ENCODE measurements at regions not wholly inside any gene's neighbourhood (a gene's known extent, or its start where the extent isn't known, plus 50 kb on each side); places are given as distances from the start of the nearest gene placed in this dataset.
A peak's percentile ranks its signal among the peaks of the same experiment; 100 is the strongest.
"Not testable (repeated sequence)": the region's sequence is repeated elsewhere in the genome, so short reads cannot be mapped to it uniquely, and the experiment has no call there.

- no peaks in the 10 kb centered on the region for H3K27me3 ChIP-seq (ENCODE audit: control insufficient read depth, insufficient read depth, low read length)
- no peak overlapping the region for H3K4me3 ChIP-seq (ENCODE audit: low read depth, low read length)
- H3K9me3 ChIP-seq (ENCODE audit: control insufficient read depth, insufficient read depth, low read length), result no peaks in the 10 kb centered on the region
- H3K27ac ChIP-seq (ENCODE audit: low read depth, low read length), result no peak overlapping the region
- ChIA-PET POLR2A (no interaction called here), CTCF (no interaction called here)
- TF ChIP-seq, protein P1, sequence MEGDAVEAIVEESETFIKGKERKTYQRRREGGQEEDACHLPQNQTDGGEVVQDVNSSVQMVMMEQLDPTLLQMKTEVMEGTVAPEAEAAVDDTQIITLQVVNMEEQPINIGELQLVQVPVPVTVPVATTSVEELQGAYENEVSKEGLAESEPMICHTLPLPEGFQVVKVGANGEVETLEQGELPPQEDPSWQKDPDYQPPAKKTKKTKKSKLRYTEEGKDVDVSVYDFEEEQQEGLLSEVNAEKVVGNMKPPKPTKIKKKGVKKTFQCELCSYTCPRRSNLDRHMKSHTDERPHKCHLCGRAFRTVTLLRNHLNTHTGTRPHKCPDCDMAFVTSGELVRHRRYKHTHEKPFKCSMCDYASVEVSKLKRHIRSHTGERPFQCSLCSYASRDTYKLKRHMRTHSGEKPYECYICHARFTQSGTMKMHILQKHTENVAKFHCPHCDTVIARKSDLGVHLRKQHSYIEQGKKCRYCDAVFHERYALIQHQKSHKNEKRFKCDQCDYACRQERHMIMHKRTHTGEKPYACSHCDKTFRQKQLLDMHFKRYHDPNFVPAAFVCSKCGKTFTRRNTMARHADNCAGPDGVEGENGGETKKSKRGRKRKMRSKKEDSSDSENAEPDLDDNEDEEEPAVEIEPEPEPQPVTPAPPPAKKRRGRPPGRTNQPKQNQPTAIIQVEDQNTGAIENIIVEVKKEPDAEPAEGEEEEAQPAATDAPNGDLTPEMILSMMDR (IDR thresholded peaks at IDR 0.05; ENCODE audit: low read depth, low read length), result no peak
- DNase-seq (ENCODE audit: low read depth, low spot score), result no peak
Observed at GRCh38 chr2:223294756-223295155, 242.8 kb downstream of the KCNE4 start.

GRCh38 chr2:223297788-223298187, 245.8 kb downstream of the KCNE4 start:
- CTCF ChIA-PET, result no interaction called here
- POLR2A ChIA-PET, result no interaction called here

GRCh38 chr2:223298329-223298728, 246.3 kb downstream of the KCNE4 start:
- CTCF ChIA-PET; DNase-seq (ENCODE audit: low read depth, low spot score); POLR2A ChIA-PET; H3K27ac ChIP-seq (ENCODE audit: low read depth, low read length); H3K9me3 ChIP-seq (ENCODE audit: control insufficient read depth, insufficient read depth, low read length); H3K27me3 ChIP-seq (ENCODE audit: control insufficient read depth, insufficient read depth, low read length); H3K4me3 ChIP-seq (ENCODE audit: low read depth, low read length): not testable (repeated sequence)

More at GRCh38 chr2:223297788-223298187, 245.8 kb downstream of the KCNE4 start:
- H3K4me3 ChIP-seq (ENCODE audit: low read depth, low read length), result no peak overlapping the region
- TF ChIP-seq, protein P1 (IDR thresholded peaks at IDR 0.05; ENCODE audit: low read depth, low read length), result no peak
- H3K27ac ChIP-seq (ENCODE audit: low read depth, low read length), result no peak overlapping the region
- no peak for DNase-seq (ENCODE audit: low read depth, low spot score)
- H3K27me3 ChIP-seq (ENCODE audit: control insufficient read depth, insufficient read depth, low read length), result no peaks in the 10 kb centered on the region
- no peaks in the 10 kb centered on the region for H3K9me3 ChIP-seq (ENCODE audit: control insufficient read depth, insufficient read depth, low read length)

- H3K9me3 ChIP-seq (ENCODE audit: control insufficient read depth, insufficient read depth, low read length), result no peaks in the 10 kb centered on the region
- CTCF ChIA-PET, result no interaction called here
- H3K27me3 ChIP-seq (ENCODE audit: control insufficient read depth, insufficient read depth, low read length), result no peaks in the 10 kb centered on the region
- TF ChIP-seq, protein P1 (IDR thresholded peaks at IDR 0.05; ENCODE audit: low read depth, low read length), result no peak
- no peak overlapping the region for H3K27ac ChIP-seq (ENCODE audit: low read depth, low read length)
- no peak overlapping the region for H3K4me3 ChIP-seq (ENCODE audit: low read depth, low read length)
- POLR2A ChIA-PET, result no interaction called here
- no peak for DNase-seq (ENCODE audit: low read depth, low spot score)
Observed at GRCh38 chr2:223300326-223300725, 248.3 kb downstream of the KCNE4 start.

- Histone ChIP-seq H3K4me3 (ENCODE audit: low read depth, low read length) (no peak overlapping the region), H3K27me3 (ENCODE audit: control insufficient read depth, insufficient read depth, low read length) (no peaks in the 10 kb centered on the region), H3K9me3 (ENCODE audit: control insufficient read depth, insufficient read depth, low read length) (no peaks in the 10 kb centered on the region), H3K27ac (ENCODE audit: low read depth, low read length) (no peak overlapping the region)
- POLR2A ChIA-PET, result no interaction called here
- DNase-seq (ENCODE audit: low read depth, low spot score), result peak; percentile 1
- TF ChIP-seq, protein P1 (IDR thresholded peaks at IDR 0.05; ENCODE audit: low read depth, low read length), result peak; percentile 73
- CTCF ChIA-PET, result interaction anchor here (0.7 to 3.0 kb wide), 6 partner anchors 13 to 491 kb away, joined by 3 to 17 read pairs (median 6); partner anchors contain the start of gene SCG2
Observed at GRCh38 chr2:223306371-223306770, 254.4 kb downstream of the KCNE4 start.

Measured in AG04450 (cell line).